SU-DHL-6 (cell line): ENCODE measurements at regions not wholly inside any gene's neighbourhood (a gene's known extent, or its start where the extent isn't known, plus 50 kb on each side); places are given as distances from the start of the nearest gene placed in this dataset.

Experiments used
- H2AFZ ChIP-seq: fragments of 200-600 bp; sonication (generic); 2 replicates; pipeline ENCODE4 v1.6.1; 2014; ENCODE audit warnings: low read depth, mild to moderate bottlenecking, moderate library complexity, mixed read lengths, antibody characterized with exemption, low read length; ENCODE audit not compliant: severe bottlenecking
- H3F3A ChIP-seq: fragments of 200-600 bp; shearing (Covaris generic); 2 replicates; pipeline ENCODE4 v1.6.0; 2016; ENCODE audit warnings: antibody characterized with exemption, mild to moderate bottlenecking; ENCODE audit not compliant: insufficient read depth
- H3K27ac ChIP-seq: fragments of 200-600 bp; sonication (generic); 2 replicates; pipeline ENCODE4 v1.5.1; 2016; ENCODE audit warnings: low read depth, mild to moderate bottlenecking, low read length, moderate library complexity, mixed read lengths
- H3K27me3 ChIP-seq: fragments of 200-600 bp; sonication (generic), shearing (Covaris generic); 2 replicates; pipeline ENCODE4 v1.6.0; 2014; ENCODE audit warnings: mild to moderate bottlenecking, low read length
- H3K36me3 ChIP-seq: fragments of 200-600 bp; sonication (generic); 2 replicates; pipeline ENCODE4 v1.6.1; 2014; ENCODE audit warnings: mild to moderate bottlenecking, low read length, mixed read lengths
- H3K4me2 ChIP-seq: fragments of 300-600, 200-600 bp; shearing (Covaris generic), sonication (generic); 2 replicates; pipeline ENCODE4 v1.6.0; 2014; ENCODE audit warnings: low read length, low read depth, mild to moderate bottlenecking; ENCODE audit not compliant: poor library complexity, severe bottlenecking
- H3K4me3 ChIP-seq: fragments of 200-600 bp; sonication (generic); 2 replicates; pipeline ENCODE4 v1.5.1; 2014; ENCODE audit warnings: antibody characterized with exemption, low read length, mild to moderate bottlenecking, mixed read lengths; ENCODE audit not compliant: insufficient read depth, poor library complexity, severe bottlenecking
- H3K79me2 ChIP-seq: fragments of 200-600 bp; sonication (generic); 2 replicates; pipeline ENCODE4 v1.6.1; 2014; ENCODE audit warnings: mild to moderate bottlenecking, low read length, moderate library complexity; ENCODE audit not compliant: insufficient read depth
- H3K9ac ChIP-seq: fragments of 200-600 bp; sonication (generic); 2 replicates; pipeline ENCODE4 v1.7.0; 2014; ENCODE audit warnings: mild to moderate bottlenecking, low read length
- H3K9me2 ChIP-seq: fragments of 200-600 bp; sonication (generic); replicated peaks from 2 replicates; pipeline ENCODE4 v1.6.1; 2014; ENCODE audit warnings: low read length; ENCODE audit not compliant: insufficient read depth
- H3K9me3 ChIP-seq: fragments of 200-600 bp; sonication (generic); 2 replicates; pipeline ENCODE4 v1.6.1; 2014; ENCODE audit warnings: low read length, mixed read lengths; ENCODE audit not compliant: insufficient read depth
- H4K20me1 ChIP-seq: fragments of 200-600 bp; sonication (generic); 2 replicates; pipeline ENCODE4 v1.6.1; 2014; ENCODE audit warnings: low read depth, mild to moderate bottlenecking, antibody characterized with exemption, low read length, moderate library complexity, mixed read lengths
- EZH2phosphoT487 ChIP-seq: fragments of 200-600 bp; sonication (generic), shearing (Covaris generic); conservative IDR thresholded peaks from 2 replicates; pipeline ENCODE4 v1.6.1; 2018; ENCODE audit warnings: mild to moderate bottlenecking, antibody characterized with exemption, low read length, moderate library complexity, mixed read lengths
- TF ChIP-seq, protein P1 (sequence below): fragments of 200-600 bp; sonication (generic); IDR thresholded peaks from one replicate; pipeline ENCODE4 v1.5.1; 2017; ENCODE audit warnings: antibody characterized with exemption, mild to moderate bottlenecking, low read length, moderate library complexity; ENCODE audit not compliant: insufficient read depth, poor library complexity, severe bottlenecking

DNA sequence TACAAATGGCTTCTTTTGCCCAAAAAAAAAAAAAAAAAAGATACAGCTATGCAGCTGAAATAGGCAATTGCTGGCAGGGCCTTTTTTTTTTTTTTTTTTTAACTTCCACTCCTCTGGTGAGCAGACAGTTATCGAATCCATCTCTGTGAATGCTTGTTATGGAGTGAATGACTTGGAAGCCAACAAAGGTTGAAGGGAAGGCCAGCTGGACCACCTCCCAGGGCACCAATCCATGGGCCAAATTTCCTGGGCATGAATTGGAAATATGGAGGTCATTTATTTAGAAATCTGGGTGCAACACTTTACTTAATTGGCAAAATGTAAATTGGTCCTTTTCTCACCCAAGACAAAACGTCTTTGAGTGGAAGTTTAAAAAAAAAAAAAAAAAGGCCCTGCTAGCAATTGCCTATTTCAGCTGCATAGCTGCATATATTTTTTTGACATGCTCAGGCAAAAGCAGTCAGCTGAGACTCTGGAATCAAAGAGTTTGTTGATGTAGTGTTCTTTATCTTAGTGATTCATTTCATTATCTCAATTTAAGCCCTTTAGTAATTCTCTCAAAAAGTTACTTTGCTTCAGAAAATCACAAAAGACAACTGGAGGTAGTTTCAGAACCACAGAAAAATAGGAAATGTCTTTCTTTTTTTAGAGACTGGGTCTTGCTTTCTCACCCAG, 392.2 kb upstream of the KLF4 start:
- H3K27me3 ChIP-seq, result no peaks in the 10 kb centered on the region
- no peaks in the 10 kb centered on the region for H3F3A ChIP-seq
- TF ChIP-seq, protein P1, sequence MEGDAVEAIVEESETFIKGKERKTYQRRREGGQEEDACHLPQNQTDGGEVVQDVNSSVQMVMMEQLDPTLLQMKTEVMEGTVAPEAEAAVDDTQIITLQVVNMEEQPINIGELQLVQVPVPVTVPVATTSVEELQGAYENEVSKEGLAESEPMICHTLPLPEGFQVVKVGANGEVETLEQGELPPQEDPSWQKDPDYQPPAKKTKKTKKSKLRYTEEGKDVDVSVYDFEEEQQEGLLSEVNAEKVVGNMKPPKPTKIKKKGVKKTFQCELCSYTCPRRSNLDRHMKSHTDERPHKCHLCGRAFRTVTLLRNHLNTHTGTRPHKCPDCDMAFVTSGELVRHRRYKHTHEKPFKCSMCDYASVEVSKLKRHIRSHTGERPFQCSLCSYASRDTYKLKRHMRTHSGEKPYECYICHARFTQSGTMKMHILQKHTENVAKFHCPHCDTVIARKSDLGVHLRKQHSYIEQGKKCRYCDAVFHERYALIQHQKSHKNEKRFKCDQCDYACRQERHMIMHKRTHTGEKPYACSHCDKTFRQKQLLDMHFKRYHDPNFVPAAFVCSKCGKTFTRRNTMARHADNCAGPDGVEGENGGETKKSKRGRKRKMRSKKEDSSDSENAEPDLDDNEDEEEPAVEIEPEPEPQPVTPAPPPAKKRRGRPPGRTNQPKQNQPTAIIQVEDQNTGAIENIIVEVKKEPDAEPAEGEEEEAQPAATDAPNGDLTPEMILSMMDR, result no peak
- no peak for TF ChIP-seq EZH2phosphoT487
- no peak overlapping the region for H3K9ac ChIP-seq
- H3K79me2 ChIP-seq, result no peaks in the 10 kb centered on the region
- H3K9me2 ChIP-seq, result no peaks in the 10 kb centered on the region
- H4K20me1 ChIP-seq, result no peaks in the 10 kb centered on the region
- no peaks in the 10 kb centered on the region for H3K9me3 ChIP-seq
- no peak overlapping the region for H3K4me2 ChIP-seq
- no peak overlapping the region for H3K4me3 ChIP-seq
- H3K36me3 ChIP-seq, result no peaks in the 10 kb centered on the region
- no peak overlapping the region for H3K27ac ChIP-seq
- no peak overlapping the region for H2AFZ ChIP-seq

DNA sequence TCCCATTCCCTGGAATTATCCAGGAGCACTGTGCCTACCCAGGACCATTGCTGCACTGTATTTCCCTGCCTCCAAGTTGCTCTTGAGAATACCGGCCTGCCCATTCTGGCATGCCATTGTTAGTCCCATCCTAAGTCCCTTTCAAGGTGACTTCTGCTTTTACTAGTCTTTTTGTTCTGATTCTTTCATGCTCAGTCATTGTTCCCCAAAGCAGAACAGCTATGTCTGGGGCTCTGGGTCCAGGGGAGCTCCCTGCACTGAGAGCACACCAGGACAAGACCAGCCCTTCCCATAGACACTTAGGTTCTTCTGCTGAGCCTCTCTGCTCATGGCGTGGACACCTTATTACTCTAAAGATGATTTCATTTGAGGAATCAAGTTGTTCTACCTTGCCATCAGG, 388.9 kb upstream of the KLF4 start:
- H3K4me2 ChIP-seq, result no peak overlapping the region
- no peak overlapping the region for H3K4me3 ChIP-seq
- H3K36me3 ChIP-seq, result no peaks in the 10 kb centered on the region
- no peaks in the 10 kb centered on the region for H3K9me2 ChIP-seq
- no peaks in the 10 kb centered on the region for H3F3A ChIP-seq
- no peaks in the 10 kb centered on the region for H4K20me1 ChIP-seq
- H3K79me2 ChIP-seq, result no peaks in the 10 kb centered on the region
- H3K27me3 ChIP-seq, result no peaks in the 10 kb centered on the region
- TF ChIP-seq EZH2phosphoT487, result no peak
- TF ChIP-seq, protein P1, result no peak
- no peak overlapping the region for H3K9ac ChIP-seq
- no peak overlapping the region for H2AFZ ChIP-seq
- H3K9me3 ChIP-seq, result no peaks in the 10 kb centered on the region
- H3K27ac ChIP-seq, result no peak overlapping the region

GRCh38 chr9:107875571-107875980, 386.0 kb upstream of the KLF4 start:
- Histone ChIP-seq H2AFZ (no peak overlapping the region), H3K9ac (no peak overlapping the region), H3K27ac (no peak overlapping the region), H3K27me3 (no peaks in the 10 kb centered on the region), H3K4me2 (no peak overlapping the region), H3K79me2 (no peaks in the 10 kb centered on the region), H3K9me3 (no peaks in the 10 kb centered on the region), H3K9me2 (no peaks in the 10 kb centered on the region), H3K36me3 (no peaks in the 10 kb centered on the region), H4K20me1 (no peaks in the 10 kb centered on the region), H3F3A (no peaks in the 10 kb centered on the region), H3K4me3 (no peak overlapping the region)
- TF ChIP-seq, protein P1, result no peak
- TF ChIP-seq EZH2phosphoT487, result no peak
